ENCODE measurements at regions not wholly inside any gene's neighbourhood (a gene's known extent, or its start where the extent isn't known, plus 50 kb on each side); places are given as distances from the start of the nearest gene placed in this dataset.
"Not testable (repeated sequence)": the region's sequence is repeated elsewhere in the genome, so short reads cannot be mapped to it uniquely, and the experiment has no call there.

DNA sequence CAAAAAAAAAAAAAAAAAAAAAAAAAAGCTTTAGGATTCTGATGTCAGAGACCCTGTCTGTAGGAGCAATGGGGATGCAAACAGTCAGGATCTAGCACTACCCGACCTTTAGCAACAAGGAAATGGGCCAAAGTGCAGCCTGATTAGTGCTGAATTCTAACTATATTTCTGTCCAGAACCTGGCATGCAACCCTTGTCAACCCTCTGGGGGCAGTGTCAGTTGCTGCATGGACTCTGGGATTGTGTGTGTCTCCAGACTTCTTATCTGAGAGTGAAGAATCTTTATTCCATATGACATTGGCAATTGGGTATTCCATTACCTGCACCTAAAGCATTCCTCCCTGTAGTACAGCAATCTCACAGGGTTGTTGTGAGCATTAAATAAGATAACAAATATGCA lies 120.3 kb upstream of the CRHR1 start:
- H3K9me3 ChIP-seq (replicated peaks in 1 of 11) = peaks cover 0 to 9% (median 4%) of the 10 kb centered on the region in 11 experiments; a peak in 9 of 22 replicates
- H3K4me1 ChIP-seq = peaks cover 0 to 14% (median 9%) of the 10 kb centered on the region in 10 experiments; a peak in 10 of 20 replicates
- H3K4me2 ChIP-seq = 0 out of 22 replicates have a peak overlapping the region, but pooled peaks of 1 of the 11 experiments have one; percentile 28
- no peaks in the 10 kb centered on the region for H3K27me3 ChIP-seq
- no peaks in the 10 kb centered on the region; a peak in 1 of 22 replicates for H3K36me3 ChIP-seq
- H4K20me1 ChIP-seq = no peaks in the 10 kb centered on the region; a peak in 1 of 22 replicates
- no peak overlapping the region for H3K27ac ChIP-seq
- H3K9ac ChIP-seq = no peak overlapping the region
- TF ChIP-seq Cebpa-rat (IDR thresholded peaks at IDR 0.05) = no peak
- no peak overlapping the region for H3K4me3 ChIP-seq

DNA sequence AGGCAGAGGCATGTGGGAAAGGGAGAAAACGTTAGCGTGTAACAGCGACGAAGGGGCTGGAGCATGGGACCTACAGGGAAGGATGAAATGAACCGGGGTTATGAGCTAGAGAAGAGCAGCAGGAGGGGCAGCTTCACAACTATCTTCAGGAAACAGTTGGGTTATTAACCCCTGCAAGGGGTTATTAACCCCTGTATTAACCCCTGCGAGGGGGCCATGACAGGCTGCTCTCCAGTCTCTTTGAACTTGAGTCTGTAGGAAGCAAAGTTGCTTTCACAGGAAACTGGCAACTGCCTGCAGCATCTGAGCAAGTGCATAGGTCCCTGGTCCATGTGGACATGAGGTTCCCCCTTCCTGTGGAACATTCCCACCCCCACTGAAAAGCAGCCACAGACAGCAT lies 119.2 kb upstream of the CRHR1 start:
- Histone ChIP-seq H3K36me3 (no peaks in the 10 kb centered on the region; a peak in 1 of 22 replicates), H4K20me1 (no peaks in the 10 kb centered on the region; a peak in 1 of 22 replicates), H3K4me2 (peak overlapping the region in 8 of 11 experiments; percentile 4 to 46 (median 24); a peak in 10 of 22 replicates), H3K27ac (no peak overlapping the region), H3K9ac (no peak overlapping the region), H3K27me3 (no peaks in the 10 kb centered on the region), H3K4me1 (peaks cover 0 to 14% (median 9%) of the 10 kb centered on the region in 10 experiments; a peak in 10 of 20 replicates), H3K9me3 (replicated peaks in 1 of 11) (peaks cover 0 to 9% (median 4%) of the 10 kb centered on the region in 11 experiments; a peak in 9 of 22 replicates), H3K4me3 (no peak overlapping the region)
- TF ChIP-seq Cebpa-rat (IDR thresholded peaks at IDR 0.05) = no peak

DNA sequence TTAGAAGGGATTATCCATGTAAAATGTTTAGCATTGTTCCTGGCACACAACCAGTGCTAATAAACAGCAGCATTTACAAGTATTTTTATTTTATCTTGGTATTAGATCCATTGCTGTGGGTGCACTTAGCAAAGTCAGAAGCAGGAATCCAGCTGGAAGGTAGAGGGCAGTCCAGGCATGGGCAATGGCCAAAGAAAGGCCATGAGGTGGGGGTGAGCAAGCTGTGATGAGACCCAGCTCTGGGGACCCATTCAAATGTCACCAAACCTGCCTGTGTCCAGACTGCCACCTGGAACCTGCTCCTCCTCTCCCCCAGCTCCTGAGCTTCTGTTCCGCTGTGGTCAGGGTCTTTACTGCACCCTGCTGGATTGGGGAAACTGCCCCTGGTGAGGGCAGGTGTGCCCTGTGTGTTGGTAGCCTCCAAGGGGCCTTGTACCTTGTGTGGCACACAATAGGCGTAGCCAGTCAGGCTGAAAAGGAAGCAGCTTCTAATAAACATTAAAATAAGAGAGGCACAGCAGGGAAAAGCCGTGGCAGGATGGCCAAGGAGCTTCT lies 118.0 kb upstream of the CRHR1 start:
- Histone ChIP-seq H3K27me3 (no peaks in the 10 kb centered on the region), H4K20me1 (no peaks in the 10 kb centered on the region; a peak in 1 of 22 replicates), H3K9ac (no peak overlapping the region), H3K27ac (no peak overlapping the region), H3K4me2 (no peak overlapping the region), H3K4me1 (peaks cover 0 to 14% (median 9%) of the 10 kb centered on the region in 10 experiments; a peak in 10 of 20 replicates), H3K9me3 (replicated peaks in 1 of 11) (peaks cover 0 to 9% (median 4%) of the 10 kb centered on the region in 11 experiments; a peak in 9 of 22 replicates), H3K4me3 (no peak overlapping the region), H3K36me3 (no peaks in the 10 kb centered on the region; a peak in 1 of 22 replicates)
- TF ChIP-seq Cebpa-rat (IDR thresholded peaks at IDR 0.05) = no peak

DNA sequence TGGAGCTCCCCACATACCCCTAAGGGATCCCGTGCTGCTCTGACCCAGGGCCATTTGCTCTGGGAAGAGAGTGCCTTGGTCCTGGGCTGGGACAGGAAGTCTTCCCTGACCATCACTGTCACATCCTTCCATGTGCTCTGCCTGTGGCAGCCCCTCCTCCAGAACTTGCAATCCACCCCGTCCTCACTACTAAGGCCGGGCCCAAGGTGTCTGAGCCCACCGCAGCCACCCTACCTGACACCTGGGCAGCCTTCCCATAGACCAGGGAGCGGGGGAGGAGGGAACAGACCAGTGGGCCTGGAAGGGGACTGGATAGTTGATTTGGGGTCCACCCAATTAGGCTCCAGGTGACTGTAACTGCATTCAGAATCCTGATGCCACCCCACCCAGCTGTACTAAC lies 117.5 kb upstream of the CRHR1 start:
- Histone ChIP-seq H3K27me3 (no peaks in the 10 kb centered on the region), H4K20me1 (no peaks in the 10 kb centered on the region; a peak in 1 of 22 replicates)

DNA sequence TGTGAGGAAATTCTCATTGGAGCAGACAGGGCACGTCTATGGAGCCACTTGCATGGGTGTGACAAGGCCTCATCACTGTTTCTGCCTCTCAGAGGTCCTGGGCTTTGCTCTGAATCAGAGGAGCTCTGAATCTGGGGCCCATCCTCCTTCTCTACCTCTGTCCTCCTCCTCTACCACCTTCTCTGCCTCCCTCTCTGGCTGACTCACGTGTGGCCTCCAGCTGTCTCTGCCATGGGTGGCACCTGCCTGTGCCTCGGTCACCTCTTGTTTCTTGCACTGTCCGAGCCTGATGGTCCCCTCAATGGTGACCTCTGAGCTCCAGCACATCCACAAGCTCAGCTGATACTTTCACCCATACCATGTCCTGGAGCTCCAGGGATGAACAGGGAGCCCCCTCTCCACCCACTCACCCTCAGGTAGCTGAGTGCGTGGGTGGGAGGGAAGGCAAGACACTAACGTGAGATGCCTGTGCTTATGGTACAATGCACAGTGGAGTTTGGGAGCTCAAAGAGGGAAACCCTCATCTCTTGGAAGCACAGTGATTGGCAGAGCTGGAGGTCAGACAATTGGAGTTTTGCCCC lies 116.4 kb upstream of the CRHR1 start:
- peaks cover 0 to 3% (median 0%) of the 10 kb centered on the region in 11 experiments; a peak in 6 of 22 replicates for H3K9me3 ChIP-seq (replicated peaks in 1 of 11)
- H3K36me3 ChIP-seq = no peaks in the 10 kb centered on the region
- H3K4me3 ChIP-seq = no peak overlapping the region
- no peak overlapping the region for H3K9ac ChIP-seq
- no peaks in the 10 kb centered on the region; a peak in 1 of 22 replicates for H4K20me1 ChIP-seq
- TF ChIP-seq Cebpa-rat (IDR thresholded peaks at IDR 0.05) = no peak
- no peak overlapping the region for H3K27ac ChIP-seq
- H3K27me3 ChIP-seq = no peaks in the 10 kb centered on the region
- peaks cover 0 to 14% (median 9%) of the 10 kb centered on the region in 10 experiments; a peak in 10 of 20 replicates for H3K4me1 ChIP-seq
- H3K4me2 ChIP-seq = no peak overlapping the region

More for the DNA sequence above, 117.5 kb upstream of the CRHR1 start:
- no peak overlapping the region for H3K4me2 ChIP-seq
- H3K4me1 ChIP-seq = peaks cover 0 to 14% (median 9%) of the 10 kb centered on the region in 10 experiments; a peak in 10 of 20 replicates
- H3K9me3 ChIP-seq (replicated peaks in 1 of 11) = peaks cover 0 to 9% (median 4%) of the 10 kb centered on the region in 11 experiments; a peak in 9 of 22 replicates
- no peak for TF ChIP-seq Cebpa-rat (IDR thresholded peaks at IDR 0.05)
- no peaks in the 10 kb centered on the region; a peak in 1 of 22 replicates for H3K36me3 ChIP-seq
- no peak overlapping the region for H3K27ac ChIP-seq
- H3K9ac ChIP-seq = no peak overlapping the region
- no peak overlapping the region for H3K4me3 ChIP-seq

DNA sequence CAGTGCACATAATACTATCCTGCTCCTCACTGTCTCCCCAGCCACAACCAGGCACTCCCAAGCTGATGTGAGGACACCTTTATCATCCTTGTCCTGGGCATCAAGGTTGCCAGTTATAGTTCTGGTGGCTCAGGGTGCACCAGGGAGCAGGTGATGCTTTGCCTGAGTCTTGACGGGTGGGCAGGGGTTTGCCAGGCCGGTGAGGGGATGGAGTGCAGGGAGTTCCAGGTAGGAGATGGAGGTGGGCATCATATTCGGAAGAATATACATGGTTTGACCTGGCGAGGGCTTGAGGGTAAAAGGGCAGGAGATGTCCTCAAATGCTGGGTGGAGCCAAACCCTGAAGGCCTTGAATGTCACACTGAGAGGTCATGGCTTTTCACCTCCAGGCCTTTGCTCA lies 115.8 kb upstream of the CRHR1 start:
- Histone ChIP-seq H3K27ac (no peak overlapping the region), H3K9ac (no peak overlapping the region), H4K20me1 (no peaks in the 10 kb centered on the region; a peak in 1 of 22 replicates), H3K36me3 (no peaks in the 10 kb centered on the region), H3K4me3 (no peak overlapping the region), H3K4me2 (no peak overlapping the region), H3K4me1 (peaks cover 0 to 14% (median 9%) of the 10 kb centered on the region in 10 experiments; a peak in 10 of 20 replicates), H3K27me3 (no peaks in the 10 kb centered on the region), H3K9me3 (replicated peaks in 1 of 11) (no peaks in the 10 kb centered on the region)
- no peak for TF ChIP-seq Cebpa-rat (IDR thresholded peaks at IDR 0.05)

DNA sequence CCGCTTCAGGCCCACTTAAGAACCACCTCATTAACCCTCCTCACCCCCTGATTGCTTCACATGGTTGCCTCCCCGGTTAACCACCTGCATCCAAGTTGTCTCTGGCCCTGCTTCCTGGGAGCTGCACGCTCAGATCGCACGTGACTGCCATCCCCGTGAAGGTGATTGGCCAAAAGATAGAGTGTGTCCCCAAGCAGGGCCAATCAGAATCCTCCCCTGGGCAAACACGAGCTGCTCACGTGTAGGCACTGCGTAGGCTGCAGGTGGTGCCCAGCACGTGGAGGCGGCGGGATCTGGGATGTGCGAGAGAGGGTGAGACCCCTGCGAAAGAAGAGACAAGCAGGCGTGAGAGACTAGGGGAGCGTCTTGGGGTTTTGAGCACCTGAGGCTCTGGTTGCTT lies 111.8 kb upstream of the CRHR1 start:
- Histone ChIP-seq H3K4me2 (no peak overlapping the region), H4K20me1 (no peaks in the 10 kb centered on the region; a peak in 1 of 22 replicates), H3K27me3 (no peaks in the 10 kb centered on the region), H3K9ac (no peak overlapping the region), H3K9me3 (replicated peaks in 1 of 11) (no peaks in the 10 kb centered on the region), H3K4me3 (no peak overlapping the region), H3K27ac (no peak overlapping the region), H3K4me1 (no peaks in the 10 kb centered on the region), H3K36me3 (no peaks in the 10 kb centered on the region)
- TF ChIP-seq Cebpa-rat (IDR thresholded peaks at IDR 0.05) = no peak

DNA sequence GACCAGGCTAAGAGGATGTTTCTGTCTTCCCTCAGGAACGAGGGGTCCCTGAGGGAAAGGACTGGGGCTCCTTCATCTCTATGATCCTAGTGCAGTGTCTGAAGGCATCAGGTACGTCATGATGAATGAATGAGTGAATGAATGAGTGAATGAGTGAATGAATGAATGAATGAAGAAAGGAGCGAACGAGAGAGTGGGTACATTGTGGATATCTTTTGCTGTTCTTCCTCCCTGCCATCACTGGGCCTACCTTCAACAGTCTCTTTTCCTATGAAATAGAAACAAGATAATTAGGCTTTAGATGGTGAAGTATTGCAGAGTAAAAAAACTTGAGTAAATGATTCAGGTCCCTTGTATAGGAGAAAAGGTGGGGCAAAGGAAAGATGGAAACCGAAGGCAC lies 111.3 kb upstream of the CRHR1 start:
- no peak for TF ChIP-seq Cebpa-rat (IDR thresholded peaks at IDR 0.05)
- Histone ChIP-seq H3K27me3 (no peaks in the 10 kb centered on the region), H4K20me1 (no peaks in the 10 kb centered on the region; a peak in 1 of 22 replicates), H3K9me3 (replicated peaks in 1 of 11) (no peaks in the 10 kb centered on the region), H3K36me3 (no peaks in the 10 kb centered on the region), H3K4me2 (no peak overlapping the region), H3K9ac (no peak overlapping the region), H3K4me3 (no peak overlapping the region), H3K27ac (no peak overlapping the region), H3K4me1 (no peaks in the 10 kb centered on the region)

DNA sequence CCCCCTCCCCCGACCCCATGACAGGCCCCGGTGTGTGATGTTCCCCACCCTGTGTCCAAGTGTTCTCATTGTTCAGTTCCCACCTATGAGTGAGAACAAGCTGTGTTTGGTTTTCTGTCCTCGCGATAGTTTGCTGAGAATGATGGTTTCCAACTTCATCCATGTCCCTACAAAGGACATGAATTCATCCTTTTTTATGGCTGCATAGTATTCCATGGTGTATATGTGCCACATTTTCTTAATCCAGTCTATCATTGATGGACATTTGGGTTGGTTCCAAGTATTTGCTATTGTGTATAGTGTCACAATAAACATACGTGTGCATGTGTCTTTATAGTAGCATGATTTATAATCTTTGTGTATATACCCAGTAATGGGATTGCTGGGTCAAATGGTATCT lies 110.4 kb upstream of the CRHR1 start:
- not testable (repeated sequence) for H3K4me3 ChIP-seq; H3K9ac ChIP-seq; H3K27me3 ChIP-seq; H3K4me1 ChIP-seq; H3K4me2 ChIP-seq; H3K36me3 ChIP-seq; H4K20me1 ChIP-seq; H3K27ac ChIP-seq; H3K9me3 ChIP-seq (replicated peaks in 1 of 11)
